Thyroid gland (tissue), 4 donors: ENCODE measurements at regions not wholly inside any gene's neighbourhood (a gene's known extent, or its start where the extent isn't known, plus 50 kb on each side); places are given as distances from the start of the nearest gene placed in this dataset.

Experiments used
- CTCF ChIP-seq, 6 experiments: fragments of 200-600 bp in 3 of 6; fragments of 450-650 bp in 3 of 6; sonication (generic) in 3 of 6; IDR thresholded peaks; one replicate each; pipeline ENCODE4 v1.5.1; 2016 to 2019; ENCODE audit warnings: antibody characterized with exemption in 6 of 6, mild to moderate bottlenecking in 2 of 6, inconsistent platforms in 1 of 6, moderate library complexity in 1 of 6
- POLR2A ChIP-seq, 2 donors: fragments of 450-650 bp; IDR thresholded peaks; one replicate each; pipeline ENCODE4 v1.6.1; 2017; ENCODE audit warnings: antibody characterized with exemption in 2 of 2, mild to moderate bottlenecking in 2 of 2, moderate library complexity in 1 of 2

GRCh38 chr15:95132774-95133173 lies 901.4 kb downstream of the MCTP2 start:
- TF ChIP-seq CTCF (IDR thresholded peaks at IDR 0.05): no peak
- TF ChIP-seq POLR2A (IDR thresholded peaks at IDR 0.05): no peak
